ENCODE measurements at regions not wholly inside any gene's neighbourhood (a gene's known extent, or its start where the extent isn't known, plus 50 kb on each side); places are given as distances from the start of the nearest gene placed in this dataset.

DNA sequence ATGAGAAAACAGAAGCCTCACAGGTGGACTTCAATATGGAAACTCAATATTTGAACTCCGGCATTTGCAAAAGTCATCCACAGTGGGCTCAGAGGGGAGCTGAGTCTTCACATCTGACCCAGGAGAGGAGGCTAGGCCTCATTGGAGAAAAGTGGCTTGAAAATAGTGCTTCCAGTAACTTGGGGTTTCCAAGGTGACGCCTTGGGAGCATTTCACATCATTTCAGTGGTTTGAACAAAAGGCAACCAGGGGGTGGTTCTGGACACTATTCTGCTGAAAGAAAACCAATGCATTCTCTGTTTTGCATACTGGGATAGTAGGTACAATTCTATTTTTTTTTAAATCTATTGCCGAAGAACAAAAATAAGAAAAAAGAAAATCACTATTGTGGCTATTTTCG, 599.2 kb upstream of the POM121L12 start:
- H3K4me3 Mint-ChIP-seq, result no peak overlapping the region
- Histone ChIP-seq H3K27ac (ENCODE audit: low read depth, low read length) (no peak overlapping the region), H3K27me3 (ENCODE audit: insufficient read depth, low read length, poor library complexity, severe bottlenecking) (no peaks in the 10 kb centered on the region), H3K4me3 (ENCODE audit: low read length) (no peak overlapping the region), H3K4me1 (ENCODE audit: insufficient read depth, low read length) (no peaks in the 10 kb centered on the region), H3K36me3 (ENCODE audit: insufficient read depth, low read length) (no peaks in the 10 kb centered on the region), H3K9me3 (ENCODE audit: low read length) (no peaks in the 10 kb centered on the region)
- CTCF ChIA-PET, result no interaction called here
- H3K27ac Mint-ChIP-seq, result no peak overlapping the region
- no peaks in the 10 kb centered on the region for H3K4me1 Mint-ChIP-seq
- H3K27me3 Mint-ChIP-seq, result no peaks in the 10 kb centered on the region
- H3K9me3 Mint-ChIP-seq, result peaks cover 9 to 20% (median 9%) of the 10 kb centered on the region in 5 donors
- POLR2A ChIA-PET, result no interaction called here
- H3K36me3 Mint-ChIP-seq, result no peaks in the 10 kb centered on the region
- no peak for DNase-seq

GRCh38 chr7:52431082-52431815, 604.2 kb upstream of the POM121L12 start:
- Histone ChIP-seq H3K36me3 (ENCODE audit: insufficient read depth, low read length) (no peaks in the 10 kb centered on the region), H3K4me1 (ENCODE audit: insufficient read depth, low read length) (no peaks in the 10 kb centered on the region), H3K4me3 (ENCODE audit: low read length) (no peak overlapping the region), H3K27me3 (ENCODE audit: insufficient read depth, low read length, poor library complexity, severe bottlenecking) (no peaks in the 10 kb centered on the region), H3K9me3 (ENCODE audit: low read length) (no peaks in the 10 kb centered on the region), H3K27ac (ENCODE audit: low read depth, low read length) (no peak overlapping the region)
- Mint-ChIP-seq H3K27me3 (no peaks in the 10 kb centered on the region), H3K4me3 (no peak overlapping the region), H3K36me3 (no peaks in the 10 kb centered on the region), H3K4me1 (no peaks in the 10 kb centered on the region), H3K27ac (no peak overlapping the region), H3K9me3 (peaks cover 17 to 38% (median 25%) of the 10 kb centered on the region in 5 donors)
- ChIA-PET POLR2A (no interaction called here), CTCF (no interaction called here)
- no peak for DNase-seq

DNA sequence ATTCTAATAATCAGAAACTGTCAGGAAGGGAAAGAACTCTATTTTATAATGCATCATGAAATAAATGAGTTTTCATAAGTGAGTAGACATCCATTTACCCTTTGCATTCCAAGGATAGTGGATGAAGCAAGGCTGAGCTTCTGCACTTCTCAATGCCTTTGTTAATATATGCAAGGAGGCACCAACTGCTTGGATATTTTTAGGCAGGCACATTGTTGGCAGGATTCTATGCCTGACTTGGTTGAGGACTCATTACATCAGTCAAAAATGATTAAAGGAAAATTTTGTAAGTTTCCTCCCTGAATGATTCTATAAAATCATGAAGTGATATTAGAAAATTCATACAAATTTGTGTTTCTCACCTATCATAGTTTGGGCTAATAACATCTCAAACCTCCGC, 612.2 kb upstream of the POM121L12 start:
- H3K36me3 ChIP-seq (ENCODE audit: insufficient read depth, low read length), result no peaks in the 10 kb centered on the region
- H3K4me3 Mint-ChIP-seq, result no peak overlapping the region
- no peaks in the 10 kb centered on the region for H3K4me1 ChIP-seq (ENCODE audit: insufficient read depth, low read length)
- no peaks in the 10 kb centered on the region for H3K9me3 ChIP-seq (ENCODE audit: low read length)
- no peak overlapping the region for H3K4me3 ChIP-seq (ENCODE audit: low read length)
- no peaks in the 10 kb centered on the region for H3K36me3 Mint-ChIP-seq
- H3K4me1 Mint-ChIP-seq, result no peaks in the 10 kb centered on the region
- H3K27ac ChIP-seq (ENCODE audit: low read depth, low read length), result no peak overlapping the region
- no peak overlapping the region for H3K27ac Mint-ChIP-seq
- no peaks in the 10 kb centered on the region for H3K27me3 ChIP-seq (ENCODE audit: insufficient read depth, low read length, poor library complexity, severe bottlenecking)
- DNase-seq, result no peak
- ChIA-PET CTCF (no interaction called here), POLR2A (no interaction called here)
- H3K9me3 Mint-ChIP-seq, result peaks cover 0 to 29% (median 14%) of the 10 kb centered on the region in 5 donors
- H3K27me3 Mint-ChIP-seq, result no peaks in the 10 kb centered on the region

GRCh38 chr7:52413051-52413450, 622.4 kb upstream of the POM121L12 start:
- Mint-ChIP-seq H3K36me3 (no peaks in the 10 kb centered on the region), H3K27me3 (no peaks in the 10 kb centered on the region)
- DNase-seq, result no peak

GRCh38 chr7:52410032-52410431, 625.4 kb upstream of the POM121L12 start:
- Mint-ChIP-seq H3K4me1 (no peaks in the 10 kb centered on the region), H3K36me3 (no peaks in the 10 kb centered on the region)
- POLR2A ChIA-PET, result no interaction called here

More at GRCh38 chr7:52413051-52413450, 622.4 kb upstream of the POM121L12 start:
- no peak overlapping the region for H3K27ac Mint-ChIP-seq
- H3K27ac ChIP-seq (ENCODE audit: low read depth, low read length), result no peak overlapping the region
- no peaks in the 10 kb centered on the region for H3K27me3 ChIP-seq (ENCODE audit: insufficient read depth, low read length, poor library complexity, severe bottlenecking)
- H3K4me3 ChIP-seq (ENCODE audit: low read length), result no peak overlapping the region
- H3K9me3 Mint-ChIP-seq, result peaks cover 2 to 28% (median 17%) of the 10 kb centered on the region in 5 donors
- ChIA-PET CTCF (no interaction called here), POLR2A (no interaction called here)
- H3K4me3 Mint-ChIP-seq, result no peak overlapping the region
- H3K4me1 Mint-ChIP-seq, result no peaks in the 10 kb centered on the region
- no peaks in the 10 kb centered on the region for H3K4me1 ChIP-seq (ENCODE audit: insufficient read depth, low read length)
- H3K9me3 ChIP-seq (ENCODE audit: low read length), result peaks cover 3% of the 10 kb centered on the region
- H3K36me3 ChIP-seq (ENCODE audit: insufficient read depth, low read length), result no peaks in the 10 kb centered on the region

GRCh38 chr7:52406808-52407207, 628.6 kb upstream of the POM121L12 start:
- Histone ChIP-seq H3K27ac (ENCODE audit: low read depth, low read length) (no peak overlapping the region), H3K4me1 (ENCODE audit: insufficient read depth, low read length) (no peaks in the 10 kb centered on the region), H3K36me3 (ENCODE audit: insufficient read depth, low read length) (no peaks in the 10 kb centered on the region), H3K27me3 (ENCODE audit: insufficient read depth, low read length, poor library complexity, severe bottlenecking) (no peaks in the 10 kb centered on the region), H3K4me3 (ENCODE audit: low read length) (no peak overlapping the region), H3K9me3 (ENCODE audit: low read length) (peaks cover 3% of the 10 kb centered on the region)
- Mint-ChIP-seq H3K4me3 (no peak overlapping the region), H3K27me3 (no peaks in the 10 kb centered on the region), H3K36me3 (no peaks in the 10 kb centered on the region), H3K9me3 (peaks cover 4 to 32% (median 23%) of the 10 kb centered on the region in 5 donors), H3K27ac (no peak overlapping the region), H3K4me1 (no peaks in the 10 kb centered on the region)
- ChIA-PET CTCF (no interaction called here), POLR2A (no interaction called here)
- no peak for DNase-seq

More at GRCh38 chr7:52410032-52410431, 625.4 kb upstream of the POM121L12 start:
- H3K9me3 ChIP-seq (ENCODE audit: low read length), result peaks cover 3% of the 10 kb centered on the region
- no peak overlapping the region for H3K27ac ChIP-seq (ENCODE audit: low read depth, low read length)
- H3K36me3 ChIP-seq (ENCODE audit: insufficient read depth, low read length), result no peaks in the 10 kb centered on the region
- no peaks in the 10 kb centered on the region for H3K27me3 Mint-ChIP-seq
- H3K4me3 ChIP-seq (ENCODE audit: low read length), result no peak overlapping the region
- no peaks in the 10 kb centered on the region for H3K27me3 ChIP-seq (ENCODE audit: insufficient read depth, low read length, poor library complexity, severe bottlenecking)
- no peak overlapping the region for H3K27ac Mint-ChIP-seq
- no peak for DNase-seq
- H3K4me3 Mint-ChIP-seq, result no peak overlapping the region
- CTCF ChIA-PET, result no interaction called here
- no peaks in the 10 kb centered on the region for H3K4me1 ChIP-seq (ENCODE audit: insufficient read depth, low read length)
- H3K9me3 Mint-ChIP-seq, result peaks cover 4 to 43% (median 20%) of the 10 kb centered on the region in 5 donors

DNA sequence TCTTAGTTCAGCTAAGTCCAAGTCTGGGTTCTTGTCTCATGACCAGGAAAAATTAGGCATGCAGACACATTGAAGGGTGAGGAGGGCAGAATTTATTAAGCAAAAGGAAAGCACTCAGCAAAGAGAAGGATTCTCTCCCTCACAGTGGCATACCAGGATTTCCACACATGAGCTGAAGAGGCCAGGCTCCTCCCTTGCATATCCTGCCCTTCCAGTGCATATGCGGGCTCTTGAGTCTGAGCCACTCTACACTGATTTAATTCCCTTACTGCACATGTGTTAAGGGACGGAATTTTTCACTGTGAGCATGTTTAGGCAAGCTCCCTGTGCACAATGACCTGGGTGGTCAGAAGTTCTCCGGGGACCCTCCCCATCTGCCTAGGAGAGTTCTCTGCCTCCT, 652.7 kb upstream of the POM121L12 start:
- peaks cover 7 to 28% (median 8%) of the 10 kb centered on the region in 5 donors for H3K9me3 Mint-ChIP-seq
- Histone ChIP-seq H3K4me3 (ENCODE audit: low read length) (no peak overlapping the region), H3K27me3 (ENCODE audit: insufficient read depth, low read length, poor library complexity, severe bottlenecking) (no peaks in the 10 kb centered on the region), H3K4me1 (ENCODE audit: insufficient read depth, low read length) (no peaks in the 10 kb centered on the region), H3K36me3 (ENCODE audit: insufficient read depth, low read length) (no peaks in the 10 kb centered on the region), H3K9me3 (ENCODE audit: low read length) (no peaks in the 10 kb centered on the region), H3K27ac (ENCODE audit: low read depth, low read length) (no peak overlapping the region)
- no peaks in the 10 kb centered on the region for H3K4me1 Mint-ChIP-seq
- no peak overlapping the region for H3K4me3 Mint-ChIP-seq
- no peaks in the 10 kb centered on the region for H3K36me3 Mint-ChIP-seq
- no peak for DNase-seq
- ChIA-PET POLR2A (no interaction called here), CTCF (no interaction called here)
- no peak overlapping the region for H3K27ac Mint-ChIP-seq
- H3K27me3 Mint-ChIP-seq, result no peaks in the 10 kb centered on the region

GRCh38 chr7:52369922-52370321, 665.5 kb upstream of the POM121L12 start:
- Histone ChIP-seq H3K4me1 (ENCODE audit: insufficient read depth, low read length) (no peaks in the 10 kb centered on the region), H3K27me3 (ENCODE audit: insufficient read depth, low read length, poor library complexity, severe bottlenecking) (no peaks in the 10 kb centered on the region), H3K9me3 (ENCODE audit: low read length) (no peaks in the 10 kb centered on the region), H3K4me3 (ENCODE audit: low read length) (no peak overlapping the region), H3K27ac (ENCODE audit: low read depth, low read length) (no peak overlapping the region), H3K36me3 (ENCODE audit: insufficient read depth, low read length) (no peaks in the 10 kb centered on the region)
- no peaks in the 10 kb centered on the region for H3K4me1 Mint-ChIP-seq
- no peak overlapping the region for H3K27ac Mint-ChIP-seq
- peaks cover 7 to 38% (median 21%) of the 10 kb centered on the region in 5 donors for H3K9me3 Mint-ChIP-seq
- no peak for DNase-seq
- peaks cover 0 to 1% (median 0%) of the 10 kb centered on the region in 3 donors for H3K36me3 Mint-ChIP-seq
- no peaks in the 10 kb centered on the region for H3K27me3 Mint-ChIP-seq
- CTCF ChIA-PET, result no interaction called here
- no peak overlapping the region for H3K4me3 Mint-ChIP-seq
- POLR2A ChIA-PET, result no interaction called here

Measured in CD8-positive, alpha-beta memory T cell (primary cell).